HepG2 (cell line): ENCODE measurements at regions not wholly inside any gene's neighbourhood (a gene's known extent, or its start where the extent isn't known, plus 50 kb on each side); places are given as distances from the start of the nearest gene placed in this dataset.

Experiments
- BCL6 ChIP-seq: IDR thresholded peaks from 2 replicates; pipeline ENCODE4 v1.6.1; 2016; ENCODE audit warnings: missing genetic modification reagents, missing compliant biosample characterization
- CREB1 ChIP-seq, 2 experiments: fragments of 450-650 bp in 1 of 2; IDR thresholded peaks; 2 replicates each; pipeline ENCODE4 v1.6.1; 2016 to 2017; ENCODE audit warnings: control low read depth in 1 of 2, mild to moderate bottlenecking in 1 of 2, missing compliant biosample characterization in 1 of 2, missing genetic modification characterization in 1 of 2
- DPF2 ChIP-seq: sonication (generic); formaldehyde crosslinking; IDR thresholded peaks from 2 replicates; pipeline ENCODE4 v1.4.0; 2020; ENCODE audit warnings: mild to moderate bottlenecking, low read depth, missing genetic modification reagents, borderline replicate concordance
- HMGXB3 ChIP-seq: sonication (generic); formaldehyde crosslinking; IDR thresholded peaks from 2 replicates; pipeline ENCODE4 v1.4.0; 2020; ENCODE audit warnings: missing genetic modification reagents, borderline replicate concordance
- HMGXB4 ChIP-seq, 2 experiments: sonication (generic) in 1 of 2; formaldehyde crosslinking in 1 of 2; IDR thresholded peaks; 2 replicates each; pipeline versions ENCODE4 v1.4.0 to v1.6.1; 2018 to 2020; ENCODE audit warnings: missing genetic modification reagents in 2 of 2, borderline replicate concordance in 1 of 2, low read depth in 1 of 2, mild to moderate bottlenecking in 1 of 2, missing biosample characterization in 1 of 2
- HNF4A ChIP-seq: sonication (generic); formaldehyde crosslinking; IDR thresholded peaks from 2 replicates; pipeline ENCODE4 v1.4.0; 2020; ENCODE audit warnings: missing genetic modification reagents
- IRF2 ChIP-seq: IDR thresholded peaks from 2 replicates; pipeline ENCODE4 v1.6.1; 2018; ENCODE audit warnings: missing genetic modification reagents, missing compliant biosample characterization
- LCORL ChIP-seq, 2 experiments: fragments of 450-650 bp in 1 of 2; sonication (generic) in 1 of 2; formaldehyde crosslinking in 1 of 2; IDR thresholded peaks; 2 replicates each; pipeline versions ENCODE4 v1.5.0 to v1.6.1; 2017 to 2020; ENCODE audit warnings: antibody characterized with exemption in 1 of 2, missing genetic modification reagents in 1 of 2
- MED8 ChIP-seq: sonication (generic); formaldehyde crosslinking; IDR thresholded peaks from 2 replicates; pipeline ENCODE4 v1.8.1; 2023; ENCODE audit warnings: mild to moderate bottlenecking, missing genetic modification reagents; ENCODE audit not compliant: insufficient replicate concordance
- PAXIP1 ChIP-seq: sonication (generic); formaldehyde crosslinking; conservative IDR thresholded peaks from 2 replicates; pipeline ENCODE4 v1.4.0; 2020; ENCODE audit warnings: mild to moderate bottlenecking, missing genetic modification reagents, moderate library complexity
- RBAK ChIP-seq: sonication (generic); formaldehyde crosslinking; IDR thresholded peaks from 2 replicates; pipeline ENCODE4 v1.5.1; 2020; ENCODE audit warnings: mild to moderate bottlenecking, missing genetic modification reagents
- TGIF2 ChIP-seq: IDR thresholded peaks from 2 replicates; pipeline ENCODE4 v1.6.1; 2016; ENCODE audit warnings: control low read depth, missing compliant biosample characterization
- ZNF205 ChIP-seq: IDR thresholded peaks from 2 replicates; pipeline ENCODE4 v1.6.1; 2018; ENCODE audit warnings: missing biosample characterization, missing genetic modification reagents
- ZNF766 ChIP-seq: sonication (generic); formaldehyde crosslinking; IDR thresholded peaks from 2 replicates; pipeline ENCODE4 v1.5.0; 2020; ENCODE audit warnings: missing genetic modification reagents, borderline replicate concordance
- TF ChIP-seq, protein P1 (sequence below): sonication (generic); formaldehyde crosslinking; IDR thresholded peaks from 2 replicates; pipeline ENCODE4 v1.4.0; 2020; ENCODE audit warnings: missing genetic modification reagents, borderline replicate concordance

- no peak for TF ChIP-seq HMGXB3
- TF ChIP-seq MED8 (CRISPR knock-in tag) = peak; percentile 57
- TF ChIP-seq TGIF2 (CRISPR knock-in tag) = 0 out of 2 replicates have a peak, but pooled peaks have one; percentile 37
- peak; percentile 86 for TF ChIP-seq BCL6
- 0 out of 2 replicates have a peak, but pooled peaks have one; percentile 49 for TF ChIP-seq ZNF205
- TF ChIP-seq, protein P1, sequence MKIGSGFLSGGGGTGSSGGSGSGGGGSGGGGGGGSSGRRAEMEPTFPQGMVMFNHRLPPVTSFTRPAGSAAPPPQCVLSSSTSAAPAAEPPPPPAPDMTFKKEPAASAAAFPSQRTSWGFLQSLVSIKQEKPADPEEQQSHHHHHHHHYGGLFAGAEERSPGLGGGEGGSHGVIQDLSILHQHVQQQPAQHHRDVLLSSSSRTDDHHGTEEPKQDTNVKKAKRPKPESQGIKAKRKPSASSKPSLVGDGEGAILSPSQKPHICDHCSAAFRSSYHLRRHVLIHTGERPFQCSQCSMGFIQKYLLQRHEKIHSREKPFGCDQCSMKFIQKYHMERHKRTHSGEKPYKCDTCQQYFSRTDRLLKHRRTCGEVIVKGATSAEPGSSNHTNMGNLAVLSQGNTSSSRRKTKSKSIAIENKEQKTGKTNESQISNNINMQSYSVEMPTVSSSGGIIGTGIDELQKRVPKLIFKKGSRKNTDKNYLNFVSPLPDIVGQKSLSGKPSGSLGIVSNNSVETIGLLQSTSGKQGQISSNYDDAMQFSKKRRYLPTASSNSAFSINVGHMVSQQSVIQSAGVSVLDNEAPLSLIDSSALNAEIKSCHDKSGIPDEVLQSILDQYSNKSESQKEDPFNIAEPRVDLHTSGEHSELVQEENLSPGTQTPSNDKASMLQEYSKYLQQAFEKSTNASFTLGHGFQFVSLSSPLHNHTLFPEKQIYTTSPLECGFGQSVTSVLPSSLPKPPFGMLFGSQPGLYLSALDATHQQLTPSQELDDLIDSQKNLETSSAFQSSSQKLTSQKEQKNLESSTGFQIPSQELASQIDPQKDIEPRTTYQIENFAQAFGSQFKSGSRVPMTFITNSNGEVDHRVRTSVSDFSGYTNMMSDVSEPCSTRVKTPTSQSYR (CRISPR knock-in tag) = peak; percentile 64; the same call in 1 of the 2 replicates
- peak; percentile 52; the same call in 1 of the 2 replicates for TF ChIP-seq CREB1 (IDR thresholded peaks at IDR 0.05)
- TF ChIP-seq CREB1 (CRISPR knock-in tag; IDR thresholded peaks at IDR 0.05) = peak; percentile 28; the same call in 1 of the 2 replicates
- peak; percentile 84 for TF ChIP-seq DPF2 (CRISPR knock-in tag)
- peak; percentile 47; the same call in 1 of the 2 replicates for TF ChIP-seq RBAK
- TF ChIP-seq IRF2 (CRISPR knock-in tag) = peak; percentile 70
- TF ChIP-seq LCORL (IDR thresholded peaks at IDR 0.05) = peak; percentile 19; the same call in 1 of the 2 replicates
- TF ChIP-seq LCORL (CRISPR knock-in tag; IDR thresholded peaks at IDR 0.05) = no peak
- TF ChIP-seq PAXIP1 = peak; percentile 92
- TF ChIP-seq ZNF766 (CRISPR knock-in tag) = 0 out of 2 replicates have a peak, but pooled peaks have one; percentile 28
- TF ChIP-seq HMGXB4 (CRISPR knock-in tag; IDR thresholded peaks at IDR 0.05; ENCODE audit: borderline replicate concordance in 1 of 2, low read depth in 1 of 2) = no peak
- peak; percentile 100 for TF ChIP-seq HNF4A (CRISPR knock-in tag)
Observed at GRCh38 chr21:14889080-14889810, 175.6 kb downstream of the NRIP1 start (continued).
